Dermis blood vessel endothelial cell (primary cell): ENCODE measurements at regions not wholly inside any gene's neighbourhood (a gene's known extent, or its start where the extent isn't known, plus 50 kb on each side); places are given as distances from the start of the nearest gene placed in this dataset.

ENCODE experiments used
- DNase-seq: peaks from one replicate; pipeline ENCODE4 v3.0.0; 2010

GRCh38 chr15:39094116-39094515, 486.8 kb upstream of the THBS1 start:
- no peak for DNase-seq

DNA sequence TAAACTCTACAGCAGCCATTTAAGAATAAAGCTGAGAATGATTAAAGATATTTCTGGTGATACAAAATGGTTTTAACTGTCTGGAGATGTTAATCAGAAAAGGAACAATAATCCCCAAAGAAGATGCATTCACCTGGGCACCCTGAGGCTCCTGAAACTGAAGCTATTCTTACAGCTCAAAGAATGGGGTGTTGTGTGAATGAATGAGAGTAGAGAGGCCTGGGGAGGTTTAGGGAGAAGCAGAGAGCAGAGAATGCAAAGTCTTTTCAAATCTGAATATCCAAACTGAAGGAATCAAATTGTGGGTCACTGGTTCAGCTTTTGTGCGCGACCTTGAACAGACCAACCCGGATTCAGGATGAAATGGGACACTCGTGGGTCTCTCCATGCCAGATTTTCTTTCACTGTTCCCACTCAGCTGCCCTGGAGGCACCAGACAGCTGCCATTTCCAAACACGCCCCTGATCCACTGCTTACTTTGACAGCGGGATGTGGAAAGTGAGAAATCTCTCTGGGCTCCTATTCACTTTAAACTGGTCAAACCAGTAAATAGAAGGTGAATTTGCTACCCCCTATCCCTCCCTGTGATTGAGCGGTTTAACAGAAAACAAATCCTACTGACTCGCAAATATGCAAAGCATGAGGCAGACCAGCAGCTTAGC, 485.5 kb upstream of the THBS1 start:
- no peak for DNase-seq

- DNase-seq: no peak
Observed at GRCh38 chr15:39096608-39097205, 484.2 kb upstream of the THBS1 start.

GRCh38 chr15:39099524-39099923, 481.4 kb upstream of the THBS1 start:
- DNase-seq: no peak

DNA sequence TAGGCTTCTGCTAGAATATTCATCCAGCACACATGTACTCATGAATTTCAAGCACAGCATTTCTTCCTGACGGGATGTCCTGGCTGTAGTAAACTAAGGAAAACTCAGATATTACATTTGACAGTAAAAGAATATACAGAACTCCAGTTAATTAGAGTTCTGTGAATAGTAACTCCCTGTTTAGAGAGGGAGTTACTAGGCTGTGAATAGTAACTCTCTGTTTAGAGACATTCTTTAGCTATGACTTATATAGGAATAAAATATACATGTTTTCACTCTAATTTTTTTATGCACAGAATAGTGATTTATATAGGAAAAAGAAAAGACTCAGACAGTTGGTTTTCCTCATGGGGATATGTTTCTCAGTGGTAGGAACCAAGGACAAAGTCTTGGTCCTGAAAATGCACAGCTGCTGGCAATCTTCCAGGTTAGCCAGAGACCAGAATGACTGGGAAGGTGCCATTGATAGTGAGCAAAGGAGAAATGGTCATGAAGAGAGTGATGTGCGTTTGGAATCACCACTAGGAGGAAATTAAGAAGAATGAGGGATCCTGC, 480.7 kb upstream of the THBS1 start:
- no peak for DNase-seq

GRCh38 chr15:39102431-39102830, 478.4 kb upstream of the THBS1 start:
- DNase-seq: peak; percentile 70

DNA sequence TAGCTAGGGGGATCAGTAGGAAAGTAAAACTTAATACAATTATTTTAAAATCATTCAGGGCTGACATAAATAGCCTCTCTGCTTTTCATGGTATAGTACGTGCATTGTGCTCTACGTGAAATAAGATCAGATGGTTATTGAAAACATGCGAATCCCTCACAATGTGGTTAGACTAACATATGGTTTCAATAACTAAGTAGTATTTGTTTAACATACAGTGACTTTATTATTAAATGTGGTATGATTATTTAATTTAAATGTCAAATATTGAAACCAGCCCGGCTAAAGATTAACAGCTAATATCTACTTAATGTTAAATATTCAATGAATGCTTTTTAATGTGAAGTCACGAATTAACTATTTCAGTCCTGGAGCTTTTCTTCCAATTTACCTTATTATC, 473.9 kb upstream of the THBS1 start:
- no peak for DNase-seq

DNA sequence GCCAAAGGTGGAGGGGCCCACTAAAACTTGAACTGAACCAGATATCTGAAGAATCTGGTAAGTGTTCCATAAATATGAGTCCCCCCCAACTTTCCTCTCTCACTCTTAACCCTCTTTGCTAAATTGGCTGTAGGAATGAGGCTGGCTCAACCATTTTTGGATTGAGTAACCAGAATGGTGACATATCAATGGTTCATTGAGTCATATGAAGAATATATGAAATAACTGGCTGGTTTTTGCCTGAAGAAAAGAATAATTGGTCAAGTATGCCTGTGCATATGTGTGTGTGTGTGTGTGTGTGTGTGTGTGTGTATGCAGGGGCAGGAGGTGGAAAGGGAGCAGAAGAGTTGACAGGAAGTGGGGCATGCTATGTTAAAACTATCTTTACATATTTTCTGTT, 472.9 kb upstream of the THBS1 start:
- DNase-seq: no peak

DNA sequence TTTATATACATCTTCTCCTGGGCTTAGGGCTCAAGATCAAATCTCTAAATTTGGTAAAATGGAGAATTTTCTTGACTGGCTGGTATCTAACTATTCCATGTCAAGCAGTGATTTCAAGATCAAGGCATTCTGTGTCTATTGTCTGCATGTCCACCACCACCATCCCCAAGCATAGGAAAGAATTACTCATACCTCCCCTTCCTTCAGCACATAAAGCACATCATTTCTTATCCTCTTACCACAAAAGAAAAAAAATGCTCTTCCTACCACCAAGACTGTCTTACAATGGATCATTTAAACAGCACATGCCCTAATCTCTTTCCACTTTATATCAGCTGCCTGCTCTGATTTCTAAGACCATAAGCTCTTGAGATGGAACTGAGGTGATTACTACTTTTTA, 470.5 kb upstream of the THBS1 start:
- peak; percentile 95 for DNase-seq

- no peak for DNase-seq
Observed at GRCh38 chr15:39110746-39111145, 470.1 kb upstream of the THBS1 start.

DNA sequence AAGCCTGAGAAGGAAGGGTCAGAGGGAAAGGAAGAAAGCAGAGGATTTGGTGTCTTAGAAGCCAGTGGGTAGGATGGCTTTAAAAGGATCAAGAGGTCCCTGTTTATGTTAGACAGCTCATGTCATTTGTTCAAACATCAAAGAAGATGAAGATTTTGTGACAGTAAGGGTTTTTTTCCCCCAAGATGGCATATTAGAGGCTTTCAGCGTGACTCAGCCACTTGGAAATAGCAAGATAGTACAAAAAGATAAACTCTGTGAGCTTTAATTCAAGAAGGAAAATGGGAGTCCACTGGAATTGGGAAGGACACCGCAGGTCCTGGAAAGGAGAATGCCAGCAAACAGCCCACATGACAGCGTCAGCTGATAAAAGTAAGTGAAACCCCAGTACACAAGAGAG, 467.1 kb upstream of the THBS1 start:
- DNase-seq: no peak

- no peak for DNase-seq
Observed at GRCh38 chr15:39114690-39115378, 466.0 kb upstream of the THBS1 start.

GRCh38 chr15:39115379-39116057, 465.4 kb upstream of the THBS1 start:
- DNase-seq: no peak

DNA sequence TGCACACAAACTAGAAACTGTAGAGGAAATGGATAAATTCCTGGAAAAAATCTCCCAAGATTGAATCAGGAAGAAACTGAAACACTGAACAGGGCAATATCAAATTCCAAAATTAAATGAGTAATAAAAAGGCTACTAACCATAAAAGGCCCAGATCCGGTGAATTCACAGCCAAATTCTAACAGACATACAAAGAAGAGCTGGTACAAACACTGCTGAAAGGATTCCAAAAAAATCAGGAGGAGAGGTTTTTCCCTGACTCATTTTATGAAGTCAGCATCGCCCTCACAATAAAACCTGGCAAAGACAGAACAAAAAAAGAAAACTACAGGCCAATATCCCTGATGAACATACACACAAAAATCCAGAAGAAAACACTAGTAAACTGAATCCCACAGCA, 462.4 kb upstream of the THBS1 start:
- peak; percentile 89 for DNase-seq

GRCh38 chr15:39124155-39124552, 456.7 kb upstream of the THBS1 start:
- no peak for DNase-seq

DNA sequence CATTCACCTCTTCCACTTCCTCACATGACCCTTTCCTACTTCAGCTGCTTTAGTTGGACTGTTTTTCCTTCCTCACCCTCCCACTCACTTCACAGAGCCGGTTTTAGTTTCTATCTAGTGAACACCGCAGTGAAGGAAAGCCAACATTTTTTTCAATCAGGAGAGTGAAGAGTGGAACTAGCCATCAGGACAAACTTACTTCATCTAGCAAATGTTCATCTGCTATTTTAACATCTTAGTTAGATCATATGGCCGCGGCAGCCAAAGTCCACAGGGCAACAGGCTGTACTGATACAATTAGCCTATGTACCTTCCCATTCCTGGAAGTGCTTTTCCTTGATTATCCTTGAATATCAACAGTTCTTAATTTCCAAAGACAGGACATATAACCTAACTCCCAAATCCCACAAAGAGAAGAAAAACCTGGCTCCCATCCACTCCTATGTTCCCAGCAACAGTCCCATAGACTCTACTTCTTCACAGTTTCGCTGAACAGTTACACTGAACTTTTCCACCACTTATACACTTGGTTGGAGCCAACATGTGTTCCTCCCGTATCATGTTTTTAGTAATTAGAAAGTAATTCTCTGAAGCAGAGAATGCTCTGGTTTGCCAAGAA, 456.2 kb upstream of the THBS1 start:
- peak; percentile 33 for DNase-seq

GRCh38 chr15:39125226-39125625, 455.7 kb upstream of the THBS1 start:
- DNase-seq: peak; percentile 35

- peak; percentile 90 for DNase-seq
Observed at GRCh38 chr15:39125904-39126303, 455.0 kb upstream of the THBS1 start.

- peak; percentile 70 for DNase-seq
Observed at GRCh38 chr15:39127151-39127790, 453.6 kb upstream of the THBS1 start.

- DNase-seq: peak; percentile 98
Observed at GRCh38 chr15:39127925-39128617, 452.8 kb upstream of the THBS1 start.

DNA sequence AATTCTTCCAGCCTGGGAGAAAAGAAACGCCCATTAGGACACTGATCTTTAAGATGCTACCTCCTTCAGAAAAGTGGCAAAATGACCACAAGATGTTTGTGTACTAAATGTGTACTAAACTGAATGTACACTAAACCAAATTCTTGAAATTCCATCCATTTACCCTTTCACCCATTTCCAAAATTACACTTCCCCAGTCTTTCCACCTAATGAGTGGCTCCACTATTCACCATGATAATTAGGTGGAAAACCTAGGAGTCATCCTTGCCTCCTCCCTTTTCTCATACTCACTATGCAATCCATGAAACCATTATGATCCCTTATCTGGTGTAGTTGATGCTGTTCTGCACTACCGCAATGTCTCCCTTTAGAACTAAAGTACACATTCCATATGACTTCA, 452.1 kb upstream of the THBS1 start:
- DNase-seq: peak; percentile 52
